ENCODE measurements at regions not wholly inside any gene's neighbourhood (a gene's known extent, or its start where the extent isn't known, plus 50 kb on each side); places are given as distances from the start of the nearest gene placed in this dataset.
"Not testable (repeated sequence)": the region's sequence is repeated elsewhere in the genome, so short reads cannot be mapped to it uniquely, and the experiment has no call there.

- no peak for DNase-seq (ENCODE audit: low read depth, low spot score)
Observed at GRCh38 chr7:153081496-153081895, 321.9 kb downstream of the ACTR3B start.

- DNase-seq (ENCODE audit: low read depth, low spot score): no peak
Observed at GRCh38 chr7:153084278-153084677, 324.7 kb downstream of the ACTR3B start.

GRCh38 chr7:153087498-153087897, 327.9 kb downstream of the ACTR3B start:
- DNase-seq (ENCODE audit: low read depth, low spot score): no peak

- DNase-seq (ENCODE audit: low read depth, low spot score): no peak
Observed at GRCh38 chr7:153088601-153089000, 329.0 kb downstream of the ACTR3B start.

GRCh38 chr7:153090209-153090608, 330.7 kb downstream of the ACTR3B start:
- no peak for DNase-seq (ENCODE audit: low read depth, low spot score)

- no peak for DNase-seq (ENCODE audit: low read depth, low spot score)
Observed at GRCh38 chr7:153090764-153091163, 331.2 kb downstream of the ACTR3B start.

- DNase-seq (ENCODE audit: low read depth, low spot score): no peak
Observed at GRCh38 chr7:153091477-153091876, 331.9 kb downstream of the ACTR3B start.

GRCh38 chr7:153097511-153098201, 338.1 kb downstream of the ACTR3B start:
- DNase-seq (ENCODE audit: low read depth, low spot score): no peak

GRCh38 chr7:153099235-153099634, 339.7 kb downstream of the ACTR3B start:
- no peak for DNase-seq (ENCODE audit: low read depth, low spot score)

GRCh38 chr7:153100691-153101237, 341.2 kb downstream of the ACTR3B start:
- DNase-seq (ENCODE audit: low read depth, low spot score): no peak

GRCh38 chr7:153103202-153103601, 343.6 kb downstream of the ACTR3B start:
- peak; percentile 39 for DNase-seq (ENCODE audit: low read depth, low spot score)

- DNase-seq (ENCODE audit: low read depth, low spot score): no peak
Observed at GRCh38 chr7:153107826-153108225, 348.3 kb downstream of the ACTR3B start.

- no peak for DNase-seq (ENCODE audit: low read depth, low spot score)
Observed at GRCh38 chr7:153109566-153109965, 350.0 kb downstream of the ACTR3B start.

- DNase-seq (ENCODE audit: low read depth, low spot score): no peak
Observed at GRCh38 chr7:153110606-153111005, 351.1 kb downstream of the ACTR3B start.

GRCh38 chr7:153122255-153122654, 362.7 kb downstream of the ACTR3B start:
- DNase-seq (ENCODE audit: low read depth, low spot score): not testable (repeated sequence)

GRCh38 chr7:153130052-153130451, 370.5 kb downstream of the ACTR3B start:
- DNase-seq (ENCODE audit: low read depth, low spot score): no peak

GRCh38 chr7:153151766-153152165, 392.2 kb downstream of the ACTR3B start:
- DNase-seq (ENCODE audit: low read depth, low spot score): no peak

GRCh38 chr7:153152801-153153422, 393.4 kb downstream of the ACTR3B start:
- DNase-seq (ENCODE audit: low read depth, low spot score): no peak

GRCh38 chr7:153158149-153158548, 398.6 kb downstream of the ACTR3B start:
- DNase-seq (ENCODE audit: low read depth, low spot score): peak; percentile 11

GRCh38 chr7:153170287-153170686, 410.7 kb downstream of the ACTR3B start:
- DNase-seq (ENCODE audit: low read depth, low spot score): no peak

GRCh38 chr7:153185936-153186335, 426.4 kb downstream of the ACTR3B start:
- DNase-seq (ENCODE audit: low read depth, low spot score): no peak

- DNase-seq (ENCODE audit: low read depth, low spot score): no peak
Observed at GRCh38 chr7:153188161-153188560, 428.6 kb downstream of the ACTR3B start.

GRCh38 chr7:153188630-153189029, 429.1 kb downstream of the ACTR3B start:
- no peak for DNase-seq (ENCODE audit: low read depth, low spot score)
